Epithelial cell of proximal tubule (primary cell): ENCODE measurements at regions not wholly inside any gene's neighbourhood (a gene's known extent, or its start where the extent isn't known, plus 50 kb on each side); places are given as distances from the start of the nearest gene placed in this dataset.

Experiments
- DNase-seq: peaks from one replicate; pipeline ENCODE4 v3.0.0-alpha.2; 2011; ENCODE audit warnings: low read depth
- H3K4me3 ChIP-seq: 2 replicates; pipeline ENCODE4 v1.5.1; 2011; ENCODE audit warnings: low read depth, mild to moderate bottlenecking, low read length
- CTCF ChIP-seq: conservative IDR thresholded peaks from 2 replicates; pipeline ENCODE4 v1.5.1; 2012; ENCODE audit warnings: low read depth, mild to moderate bottlenecking, low read length

GRCh38 chr5:168125445-168126199 is 165.8 kb upstream of the WWC1 start:
- DNase-seq = no peak
- no peak for TF ChIP-seq CTCF
- H3K4me3 ChIP-seq = no peak overlapping the region

GRCh38 chr5:168126606-168127005 is 164.8 kb upstream of the WWC1 start:
- no peak overlapping the region for H3K4me3 ChIP-seq
- DNase-seq = no peak

GRCh38 chr5:168128111-168128510 is 163.3 kb upstream of the WWC1 start:
- no peak for TF ChIP-seq CTCF
- no peak overlapping the region for H3K4me3 ChIP-seq
- no peak for DNase-seq

More at GRCh38 chr5:168126606-168127005, 164.8 kb upstream of the WWC1 start:
- no peak for TF ChIP-seq CTCF

- H3K4me3 ChIP-seq = no peak overlapping the region
- no peak for DNase-seq
- no peak for TF ChIP-seq CTCF
These were observed 162.9 kb upstream of the WWC1 start for GRCh38 chr5:168128557-168128956.

- DNase-seq = no peak
- no peak for TF ChIP-seq CTCF
- H3K4me3 ChIP-seq = no peak overlapping the region
These were observed 159.9 kb upstream of the WWC1 start for GRCh38 chr5:168131519-168131918.

- DNase-seq = no peak
These were observed 159.2 kb upstream of the WWC1 start for GRCh38 chr5:168132241-168132641.

More at GRCh38 chr5:168132241-168132641, 159.2 kb upstream of the WWC1 start:
- no peak overlapping the region for H3K4me3 ChIP-seq
- TF ChIP-seq CTCF = no peak
